HG02571 (cell line): ENCODE measurements at regions not wholly inside any gene's neighbourhood (a gene's known extent, or its start where the extent isn't known, plus 50 kb on each side); places are given as distances from the start of the nearest gene placed in this dataset.

Experiments used
- ATAC-seq: cut with Tn5 transposase; IDR thresholded peaks from one replicate; pipeline ENCODE4 v1.9.1; 2021; ENCODE audit warnings: mild to moderate bottlenecking, moderate library complexity; ENCODE audit not compliant: unreplicated experiment

- ATAC-seq: no peak
Observed at GRCh38 chr4:14719053-14719452, 283.2 kb upstream of the CPEB2 start.

- ATAC-seq: no peak
Observed at GRCh38 chr4:14726441-14726840, 275.8 kb upstream of the CPEB2 start.

- ATAC-seq: no peak
Observed at GRCh38 chr4:14726877-14727361, 275.4 kb upstream of the CPEB2 start.

DNA sequence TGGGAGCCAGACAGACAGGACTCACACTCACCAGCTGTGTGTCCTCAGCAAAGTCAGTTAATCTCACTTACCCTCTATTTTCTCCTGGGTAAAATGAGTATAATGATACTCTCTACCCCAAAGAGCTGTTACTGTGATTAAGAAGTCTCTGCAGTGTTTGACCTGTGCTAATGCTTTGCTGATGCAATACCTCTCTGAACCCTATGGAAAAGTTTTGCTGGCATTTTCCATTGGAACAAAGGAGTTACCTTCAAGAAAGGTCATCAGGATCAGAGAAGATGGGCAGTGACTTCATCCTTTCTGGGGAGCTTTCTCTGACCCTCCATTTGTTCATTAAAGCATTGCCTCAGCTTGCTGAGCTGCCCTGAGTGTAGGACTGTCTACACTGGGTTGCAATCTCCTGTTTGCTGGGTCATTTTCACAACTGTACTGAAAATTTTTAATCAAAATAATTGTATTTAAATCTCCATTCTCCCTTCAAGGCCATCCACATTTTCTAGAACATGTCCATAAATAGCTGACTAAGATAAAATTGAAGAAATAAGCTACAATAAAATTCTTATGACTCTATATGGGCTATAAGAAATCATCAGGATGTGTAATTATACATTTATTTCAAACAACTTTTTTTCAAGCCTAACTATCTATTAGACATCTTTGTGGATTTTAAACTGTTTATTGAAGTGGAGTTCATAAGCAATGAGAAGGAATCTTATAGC, 272.8 kb upstream of the CPEB2 start:
- no peak for ATAC-seq

- no peak for ATAC-seq
Observed at GRCh38 chr4:14742054-14742453, 260.2 kb upstream of the CPEB2 start.

DNA sequence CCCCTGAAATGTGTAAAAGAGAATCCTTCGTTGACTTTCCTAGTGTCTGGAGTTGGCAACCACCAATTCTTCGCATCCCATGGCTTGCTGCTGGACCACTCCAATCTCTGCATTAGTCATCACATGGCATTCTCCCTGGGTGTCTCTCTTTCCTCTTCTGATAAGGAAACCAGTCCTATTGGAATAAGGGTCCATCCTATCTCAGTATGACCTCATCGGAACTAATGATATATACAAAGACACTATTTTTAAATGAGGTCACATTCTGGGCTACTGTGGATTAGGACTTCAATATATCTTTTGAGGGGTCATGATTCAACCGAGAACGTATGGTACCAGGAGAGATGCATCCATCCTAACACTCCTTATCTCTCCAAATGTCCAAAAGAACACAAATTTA, 259.1 kb upstream of the CPEB2 start:
- ATAC-seq: no peak

GRCh38 chr4:14743601-14744000, 258.7 kb upstream of the CPEB2 start:
- ATAC-seq: no peak

DNA sequence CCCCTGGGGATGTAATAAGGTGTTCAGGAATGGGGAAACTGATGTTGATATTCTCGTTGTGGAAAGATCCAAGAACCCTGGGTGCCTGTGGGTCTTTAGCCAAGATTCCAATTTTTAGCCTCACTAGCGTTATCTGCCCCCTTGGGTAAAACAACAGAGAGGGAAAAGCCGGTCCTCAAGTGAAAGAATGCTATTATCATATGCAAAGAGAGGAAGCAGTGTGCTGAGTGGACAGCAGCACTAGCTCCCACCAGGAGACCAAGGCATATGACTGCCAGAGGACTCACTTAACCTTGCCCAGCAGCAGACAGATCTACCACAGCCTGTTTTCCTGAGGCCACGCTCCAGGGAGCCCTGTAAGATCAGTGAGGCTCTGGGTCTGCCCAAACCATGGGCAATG, 257.9 kb upstream of the CPEB2 start:
- ATAC-seq: no peak

GRCh38 chr4:14749910-14750309, 252.4 kb upstream of the CPEB2 start:
- no peak for ATAC-seq

- ATAC-seq: no peak
Observed at GRCh38 chr4:14752341-14753046, 249.8 kb upstream of the CPEB2 start.

- ATAC-seq: no peak
Observed at GRCh38 chr4:14767142-14767541, 235.1 kb upstream of the CPEB2 start.

GRCh38 chr4:14768449-14768848, 233.8 kb upstream of the CPEB2 start:
- no peak for ATAC-seq

GRCh38 chr4:14769993-14770392, 232.3 kb upstream of the CPEB2 start:
- ATAC-seq: no peak

- no peak for ATAC-seq
Observed at GRCh38 chr4:14771094-14771493, 231.2 kb upstream of the CPEB2 start.

DNA sequence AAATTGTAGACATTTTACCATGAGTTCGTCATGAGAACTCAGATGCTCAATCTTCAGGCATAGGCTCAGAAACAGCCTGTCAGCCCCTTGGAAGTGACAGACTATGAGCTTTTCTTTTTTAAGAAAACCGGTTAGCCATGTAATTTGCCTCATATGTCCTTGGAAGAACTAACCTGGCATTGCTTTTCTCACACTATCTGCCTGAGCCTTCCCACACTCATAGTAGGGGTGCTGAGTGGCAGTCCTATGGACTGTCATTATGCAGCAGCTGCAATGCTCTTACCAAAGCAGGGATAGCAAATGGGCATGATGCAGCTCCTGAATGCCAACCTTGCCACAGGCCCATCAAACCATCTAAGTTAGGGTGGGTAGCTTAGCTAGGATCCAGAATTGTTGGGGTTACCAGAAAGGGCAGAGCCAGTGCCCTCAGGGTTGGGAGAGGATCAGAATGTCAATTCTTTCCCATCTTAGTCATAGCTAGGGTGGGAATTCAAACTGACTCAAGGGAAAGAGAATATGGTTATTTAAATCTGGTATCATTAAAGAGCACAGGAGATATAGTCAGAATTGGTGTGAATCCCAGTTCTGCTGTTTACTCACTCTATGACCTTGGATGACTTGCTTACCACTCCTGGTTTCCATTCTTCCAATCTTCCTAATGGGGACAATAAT, 230.6 kb upstream of the CPEB2 start:
- no peak for ATAC-seq

DNA sequence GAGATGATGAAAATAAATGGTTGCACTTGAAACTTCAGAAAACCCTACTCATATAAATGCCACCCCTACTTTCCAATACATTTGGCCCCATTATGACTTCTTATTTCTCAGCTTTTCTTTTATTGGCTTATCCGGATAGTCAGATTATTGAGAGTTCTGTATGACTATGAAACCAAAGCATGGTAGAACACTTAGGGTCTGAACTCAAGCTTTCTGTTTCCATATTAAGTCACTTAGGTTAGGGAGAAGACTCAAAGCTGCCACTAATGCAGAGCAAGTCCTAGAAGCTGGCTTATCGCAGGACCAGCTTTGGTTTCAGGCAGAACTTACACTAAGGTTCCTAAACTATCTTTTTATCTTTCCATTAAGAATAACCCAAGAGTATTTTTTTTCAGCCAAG, 229.9 kb upstream of the CPEB2 start:
- no peak for ATAC-seq

GRCh38 chr4:14783011-14783877, 219.0 kb upstream of the CPEB2 start:
- peak; percentile 96 for ATAC-seq

- no peak for ATAC-seq
Observed at GRCh38 chr4:14787221-14787620, 215.1 kb upstream of the CPEB2 start.

DNA sequence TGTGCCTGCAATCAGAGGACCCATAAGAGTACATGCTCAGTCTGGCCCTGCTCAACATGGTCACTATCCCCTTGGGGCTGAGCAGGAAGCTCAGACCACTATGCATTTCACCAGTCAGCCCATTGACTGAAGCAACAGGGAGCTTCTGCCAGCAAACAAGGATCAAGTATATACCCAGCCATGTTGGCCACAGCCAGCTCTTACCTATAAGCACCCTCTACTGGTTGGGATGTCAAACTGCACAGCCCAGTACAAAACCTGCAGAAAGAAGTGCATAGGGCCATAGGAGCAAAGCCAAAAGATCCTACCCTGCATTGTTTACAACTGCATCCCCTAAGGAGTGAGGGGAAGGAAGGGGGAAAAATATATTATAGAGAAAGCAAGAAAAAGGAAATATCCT, 214.4 kb upstream of the CPEB2 start:
- ATAC-seq: no peak

DNA sequence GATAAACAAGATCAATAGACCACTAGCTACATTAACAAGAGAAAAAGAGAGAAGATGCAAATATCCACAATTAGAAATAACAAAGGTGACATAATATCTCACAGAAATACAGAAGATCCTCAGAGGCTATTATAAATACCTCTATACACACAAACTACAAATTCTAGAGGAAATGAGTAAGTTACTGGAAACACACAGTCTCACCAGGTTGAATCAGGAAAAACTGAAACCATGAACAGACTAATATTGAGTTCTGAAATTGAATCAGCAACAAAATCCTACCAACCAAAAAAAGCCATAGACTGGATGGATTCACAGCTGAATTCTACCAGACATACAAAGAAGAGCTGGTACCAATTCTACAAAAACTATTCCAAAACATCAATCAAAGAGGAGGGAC, 211.8 kb upstream of the CPEB2 start:
- ATAC-seq: no peak

DNA sequence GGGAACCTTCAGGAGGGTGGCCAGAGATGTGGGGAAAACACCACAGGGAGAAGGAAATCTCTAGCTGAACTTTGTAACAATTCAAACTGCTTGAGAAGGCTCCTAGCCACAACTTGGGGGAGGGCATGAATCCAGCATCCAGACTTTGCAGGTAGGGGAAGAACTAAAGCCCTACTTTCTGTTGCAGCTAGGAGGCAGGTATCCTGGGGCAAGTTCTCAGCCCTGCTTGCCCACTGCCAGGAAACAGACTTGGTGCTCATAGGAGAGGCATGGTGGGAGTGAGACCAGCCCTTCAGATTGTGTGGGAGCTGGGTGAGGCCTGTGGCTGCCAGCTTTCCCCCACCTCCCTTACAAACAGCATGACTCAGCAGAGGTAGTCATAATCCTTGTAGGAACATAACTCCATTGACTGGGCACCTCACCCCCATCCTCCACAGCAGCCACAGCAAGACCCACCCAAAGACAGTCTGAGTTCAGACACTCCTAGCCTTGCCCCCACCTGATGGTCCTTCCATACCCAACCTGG, 209.5 kb upstream of the CPEB2 start:
- no peak for ATAC-seq
